GM18520 (cell line): ENCODE measurements at regions not wholly inside any gene's neighbourhood (a gene's known extent, or its start where the extent isn't known, plus 50 kb on each side); places are given as distances from the start of the nearest gene placed in this dataset.

Experiments used
- ATAC-seq: cut with Tn5 transposase; IDR thresholded peaks from one replicate; pipeline ENCODE4 v1.9.1; 2021; ENCODE audit not compliant: unreplicated experiment

DNA sequence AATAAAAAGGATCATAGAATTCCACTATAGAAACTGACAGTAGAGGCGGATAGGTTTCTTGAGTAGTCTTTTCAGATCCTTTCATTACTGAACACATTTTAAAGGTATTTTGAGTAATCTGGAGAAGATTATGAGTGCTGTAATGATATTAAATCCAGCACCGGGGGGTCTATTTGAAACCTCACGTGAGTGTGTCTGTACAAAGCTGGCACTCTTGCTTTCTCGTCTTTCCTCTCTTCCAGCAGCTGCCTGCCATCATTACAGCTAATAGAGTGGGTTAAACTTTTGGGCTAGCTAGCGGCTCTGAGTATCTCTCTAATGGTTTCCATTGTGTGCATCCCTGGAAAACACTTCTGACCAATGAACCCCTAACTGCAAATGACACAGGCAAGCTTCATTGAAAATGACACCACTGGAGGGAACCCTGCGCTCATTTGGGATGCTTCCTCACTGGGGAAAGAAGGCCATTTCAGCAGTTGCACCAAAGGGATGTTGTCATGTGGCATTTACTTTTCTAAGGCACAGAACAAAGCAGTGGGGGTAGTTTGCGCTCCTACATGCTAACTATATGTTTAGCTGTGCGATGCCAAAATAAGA is 101.0 kb downstream of the HRH4 start:
- no peak for ATAC-seq

GRCh38 chr18:24567199-24567598 is 106.8 kb downstream of the HRH4 start:
- no peak for ATAC-seq

- no peak for ATAC-seq
These were observed 110.3 kb downstream of the HRH4 start for GRCh38 chr18:24570716-24571115.

- ATAC-seq: no peak
These were observed 122.3 kb downstream of the HRH4 start for GRCh38 chr18:24582771-24583170.

DNA sequence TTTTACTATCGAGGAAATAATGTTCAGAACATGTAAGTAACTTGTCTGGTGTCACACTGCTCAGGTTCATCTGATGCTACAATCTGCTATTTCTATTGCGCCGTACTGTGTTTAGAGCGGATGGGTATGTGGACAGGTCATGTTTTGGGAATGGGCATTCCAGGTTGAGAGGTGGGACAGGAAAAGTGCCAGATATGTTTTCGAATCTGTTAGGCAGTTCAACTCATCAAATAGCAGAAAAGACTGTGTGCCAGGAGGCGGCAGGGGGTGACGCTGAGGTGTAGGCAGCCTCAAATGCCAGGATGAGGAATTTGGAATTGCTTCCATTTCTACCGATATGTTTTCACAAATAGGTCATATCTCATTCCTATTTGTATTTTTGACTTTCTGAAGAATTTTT is 123.8 kb downstream of the HRH4 start:
- ATAC-seq: no peak

DNA sequence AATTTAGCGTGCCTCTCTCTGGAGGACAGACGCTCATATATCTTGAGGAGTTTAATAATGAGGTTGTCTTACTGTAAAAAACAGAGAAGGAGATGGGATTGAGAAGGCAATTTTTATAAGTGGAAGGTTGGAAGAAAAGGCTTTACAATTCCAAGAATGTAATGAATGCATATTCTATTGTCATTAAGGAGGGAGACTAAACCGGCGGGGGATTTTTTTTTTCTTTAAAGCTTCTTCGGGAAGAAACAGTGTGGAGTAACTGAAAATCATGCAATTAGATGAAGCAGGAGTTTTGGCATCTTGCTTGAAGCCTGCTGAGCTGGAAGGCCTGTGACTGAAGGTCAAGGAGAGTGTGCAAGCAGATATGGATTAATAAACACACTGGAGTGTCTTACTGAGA is 124.4 kb downstream of the HRH4 start:
- ATAC-seq: no peak

GRCh38 chr18:24585996-24586566 is 125.6 kb downstream of the HRH4 start:
- no peak for ATAC-seq

DNA sequence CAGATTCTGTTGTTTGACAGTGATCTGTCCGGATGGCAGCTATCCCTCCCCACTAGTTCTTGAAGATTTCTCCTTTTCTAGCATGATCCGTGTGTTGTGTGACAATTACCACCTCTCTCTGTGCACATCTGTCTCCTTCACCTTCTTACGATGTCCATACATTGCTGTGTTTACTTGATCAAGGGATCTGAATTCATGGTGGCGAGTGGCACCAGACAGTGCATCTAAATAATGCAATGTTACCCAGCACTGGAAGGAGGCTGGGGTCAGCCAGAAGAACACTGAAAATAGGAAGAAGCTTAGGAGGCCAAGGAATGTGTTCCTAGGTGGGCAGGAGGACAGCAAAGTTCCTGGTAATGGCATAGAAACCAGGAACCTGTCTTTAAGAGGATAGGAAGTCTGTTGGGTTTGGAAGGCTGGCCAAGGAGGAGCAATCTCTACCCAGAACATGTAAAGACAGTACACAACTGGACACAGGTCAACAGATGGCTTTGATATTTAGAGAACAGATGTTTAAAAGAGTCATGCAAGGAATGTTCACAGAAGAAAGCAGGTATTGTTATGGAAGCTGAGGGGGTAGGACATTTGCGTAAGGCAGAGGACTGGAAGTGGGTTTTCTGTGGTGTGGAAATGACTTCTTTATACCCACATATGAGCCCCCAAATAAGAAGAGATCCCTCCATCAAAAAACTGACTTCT is 126.4 kb downstream of the HRH4 start:
- ATAC-seq: no peak

- no peak for ATAC-seq
These were observed 128.0 kb downstream of the HRH4 start for GRCh38 chr18:24588440-24588839.

- ATAC-seq: no peak
These were observed 130.5 kb downstream of the HRH4 start for GRCh38 chr18:24590946-24591345.

DNA sequence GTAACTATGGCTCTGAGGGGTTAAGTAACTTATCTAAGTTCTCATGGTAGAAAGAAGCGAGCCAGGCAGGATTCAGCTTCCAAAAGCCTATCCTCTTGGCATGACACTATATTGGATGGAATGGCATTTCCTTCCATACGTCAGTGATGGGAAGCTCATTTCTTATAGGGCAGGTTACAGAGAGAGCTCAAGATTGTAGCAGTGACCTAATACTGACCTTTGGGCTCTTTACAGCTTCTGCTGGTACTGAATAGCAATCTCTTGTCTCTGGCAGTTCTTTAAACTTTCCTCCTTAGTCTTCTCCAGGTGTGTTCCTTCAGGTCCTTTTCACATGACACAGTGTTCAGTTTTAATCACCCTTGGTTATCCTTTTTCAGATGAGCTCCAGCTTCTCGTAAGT is 133.0 kb downstream of the HRH4 start:
- no peak for ATAC-seq

GRCh38 chr18:24593886-24594285 is 133.4 kb downstream of the HRH4 start:
- ATAC-seq: no peak

DNA sequence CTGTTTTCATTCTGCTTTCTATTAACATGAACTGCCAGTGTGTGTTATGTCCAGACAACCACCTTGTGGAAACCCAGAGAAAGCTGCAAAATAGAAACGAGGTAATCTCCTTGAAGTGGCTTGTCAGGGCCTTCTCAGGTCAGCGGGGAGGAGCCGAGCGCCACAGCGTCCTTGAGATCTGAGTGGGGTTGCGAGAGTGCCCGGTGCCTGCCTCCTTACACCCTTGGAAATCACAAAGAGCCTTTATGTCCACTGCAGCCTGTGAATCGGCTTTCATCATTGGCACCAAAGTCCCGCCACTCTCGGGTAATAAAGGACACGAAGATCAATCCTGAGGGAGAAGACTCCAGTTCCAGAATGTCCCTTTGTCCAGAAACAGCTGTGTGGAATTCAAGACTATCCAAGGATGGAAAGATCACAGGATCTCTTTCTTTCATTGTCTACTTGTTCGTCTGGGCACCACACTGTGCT is 135.2 kb downstream of the HRH4 start:
- ATAC-seq: no peak

- ATAC-seq: no peak
These were observed 139.7 kb downstream of the HRH4 start for GRCh38 chr18:24600076-24600654.

DNA sequence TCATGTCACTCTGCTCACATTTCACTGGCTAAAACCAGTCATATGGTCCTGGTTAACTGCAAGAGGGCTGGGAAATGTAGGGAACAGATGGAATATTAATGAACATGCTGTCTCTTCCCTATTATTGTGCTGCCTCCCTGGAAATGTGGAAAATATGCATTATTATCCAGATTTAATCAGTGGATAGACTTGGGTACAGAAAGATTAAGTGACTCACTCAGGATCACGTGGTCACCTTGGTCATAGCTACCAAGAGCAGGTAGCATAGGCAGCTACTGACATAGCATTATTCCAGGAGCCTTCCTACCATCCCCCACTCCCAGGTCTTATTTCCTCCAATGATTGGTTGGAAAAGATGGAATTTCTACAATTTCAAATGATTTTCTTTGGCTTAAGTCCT is 141.1 kb downstream of the HRH4 start:
- no peak for ATAC-seq

DNA sequence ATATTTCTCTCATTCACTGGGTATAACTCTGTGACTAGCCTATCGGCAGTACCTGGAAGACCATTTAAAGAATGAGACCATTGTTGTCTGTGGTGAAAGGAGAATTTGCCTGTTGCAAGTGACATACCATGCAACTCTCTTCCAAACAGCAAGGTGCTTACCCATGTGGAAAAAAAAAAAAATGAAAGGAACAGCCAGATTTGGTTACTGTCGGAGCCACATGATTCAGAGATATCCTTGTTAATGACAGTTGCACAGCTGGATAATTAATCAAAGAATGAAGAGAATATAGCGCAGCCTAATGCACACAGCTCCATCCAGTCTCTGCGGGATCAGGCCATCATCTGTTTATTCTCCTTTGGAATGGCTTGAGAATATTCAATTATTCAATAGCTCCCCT is 141.8 kb downstream of the HRH4 start:
- no peak for ATAC-seq

DNA sequence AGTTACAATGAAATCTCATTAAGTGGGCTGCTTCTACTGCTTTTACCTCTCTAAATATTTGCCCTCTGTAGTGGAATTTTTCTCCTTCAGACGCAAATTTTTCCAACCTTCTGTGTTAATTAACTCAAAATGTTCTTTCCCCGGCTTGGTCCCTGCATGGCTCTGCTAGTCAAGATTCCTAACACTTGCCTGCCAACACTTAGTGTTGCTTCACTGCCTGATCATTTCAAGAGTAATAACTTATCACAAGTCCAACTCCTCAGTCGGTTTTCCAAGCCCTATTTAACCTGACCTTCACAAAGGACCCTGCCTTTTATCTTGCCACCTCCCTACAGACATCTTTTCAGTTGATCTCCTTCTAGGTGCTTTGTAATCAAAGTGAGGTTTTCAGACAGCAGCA is 142.7 kb downstream of the HRH4 start:
- no peak for ATAC-seq

DNA sequence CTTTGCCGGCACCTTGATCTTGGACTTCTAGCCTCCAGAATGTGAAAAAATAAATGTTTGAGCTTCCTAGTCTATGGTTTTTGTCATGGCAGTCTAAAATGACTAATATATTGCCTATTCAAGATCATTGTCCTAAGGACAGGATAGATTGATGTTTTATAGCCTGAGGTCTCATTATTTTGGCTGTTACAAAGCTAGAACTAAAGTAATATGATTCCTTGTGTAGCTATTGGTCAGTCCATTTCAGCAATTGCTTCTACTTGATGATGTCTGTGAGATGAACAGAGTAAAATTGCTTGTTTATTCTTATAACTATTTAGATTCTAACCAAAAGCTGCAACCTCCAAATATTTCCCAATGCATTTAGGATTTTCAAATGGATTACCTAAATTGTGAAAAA is 145.0 kb downstream of the HRH4 start:
- no peak for ATAC-seq

DNA sequence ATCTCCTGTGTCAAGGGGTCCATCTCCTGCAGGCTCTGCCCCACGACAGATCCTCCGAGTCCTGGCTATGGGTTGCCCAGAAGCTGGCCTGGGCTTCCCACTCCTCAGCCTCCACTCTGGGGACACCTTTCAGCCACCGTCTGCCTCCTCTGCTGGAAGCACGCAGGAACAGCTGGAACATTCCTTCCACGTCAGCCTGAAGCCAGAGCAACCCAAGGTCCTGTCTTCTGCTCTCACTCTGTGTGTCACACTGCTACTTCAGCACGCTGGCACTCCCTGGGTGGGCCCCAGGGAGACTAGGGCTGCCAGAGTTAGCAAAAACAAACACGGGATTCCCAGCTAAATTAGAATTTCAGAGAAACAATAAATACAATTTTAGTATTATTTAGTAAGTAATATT is 148.8 kb downstream of the HRH4 start:
- ATAC-seq: no peak

- ATAC-seq: no peak
These were observed 150.6 kb downstream of the HRH4 start for GRCh38 chr18:24611075-24611474.

DNA sequence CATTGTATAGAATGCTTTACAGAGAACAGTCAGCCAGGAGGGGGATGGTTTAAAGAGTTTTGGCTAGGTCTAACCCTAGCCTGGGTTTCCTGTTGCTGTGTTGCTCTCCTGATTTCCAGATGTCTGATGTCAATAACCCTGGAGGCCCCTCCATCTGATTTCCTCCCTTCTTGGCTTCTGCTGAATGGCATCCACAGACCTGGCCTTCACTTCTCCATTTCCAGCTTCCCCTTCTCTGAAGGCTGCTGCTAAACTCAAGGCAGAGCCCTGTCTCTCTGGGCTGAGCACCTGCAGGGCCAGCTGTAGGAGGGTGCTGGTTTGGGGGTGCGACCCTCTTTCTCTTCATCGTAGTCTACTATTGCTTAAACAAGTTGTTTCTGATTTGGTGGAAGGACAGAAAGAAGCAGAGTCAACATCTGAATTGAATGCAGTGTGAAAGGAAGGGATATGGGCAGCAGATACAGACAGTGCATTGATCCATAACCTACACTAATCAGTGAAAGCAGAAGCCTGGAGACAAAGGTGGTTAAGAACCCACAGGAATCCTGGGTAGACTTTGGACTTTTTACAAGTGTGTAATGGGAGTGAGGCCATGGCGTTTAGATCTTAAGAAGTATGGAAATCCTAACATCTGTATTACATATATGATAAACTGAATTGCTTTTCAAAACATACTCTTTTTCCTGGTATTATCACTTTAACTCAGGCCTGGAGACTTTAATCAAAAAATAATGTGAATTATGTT is 153.6 kb downstream of the HRH4 start:
- ATAC-seq: no peak

DNA sequence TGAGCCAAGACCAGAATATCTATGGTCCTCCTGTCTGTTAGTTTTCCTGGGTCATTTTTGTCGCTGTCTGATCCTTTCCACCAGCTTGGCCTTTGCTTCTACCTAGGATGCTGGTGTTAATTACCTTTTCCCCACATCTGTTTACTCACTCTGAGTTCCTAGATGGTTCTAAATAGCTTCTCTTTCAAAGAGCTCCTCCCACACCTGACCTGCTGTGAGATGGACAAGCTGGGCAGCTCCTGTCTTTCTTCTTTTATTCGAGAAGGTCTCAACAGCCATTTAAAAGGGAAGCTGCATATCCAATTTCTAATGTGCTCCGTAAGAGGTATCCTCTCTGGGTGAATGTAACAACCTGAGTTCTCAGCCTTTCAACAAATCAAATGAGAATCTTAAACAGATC is 156.2 kb downstream of the HRH4 start:
- ATAC-seq: no peak
